OCI-LY3 (cell line): ENCODE measurements at regions not wholly inside any gene's neighbourhood (a gene's known extent, or its start where the extent isn't known, plus 50 kb on each side); places are given as distances from the start of the nearest gene placed in this dataset.

Experiments used
- H2AFZ ChIP-seq: fragments of 200-600, 300-600 bp; shearing (Covaris generic); 2 replicates; pipeline ENCODE4 v1.6.0; 2014; ENCODE audit warnings: antibody characterized with exemption, low read depth, low read length
- H3K27ac ChIP-seq: fragments of 200-600, 300-600 bp; sonication (generic); 2 replicates; pipeline ENCODE4 v1.5.1; 2014; ENCODE audit warnings: mild to moderate bottlenecking, low read length, moderate library complexity, mixed read lengths
- H3K27me3 ChIP-seq: fragments of 200-600, 300-600 bp; sonication (generic); 2 replicates; pipeline ENCODE4 v1.6.1; 2014; ENCODE audit warnings: low read depth, low read length, mixed read lengths
- H3K36me3 ChIP-seq: fragments of 200-600, 300-600 bp; sonication (generic); replicated peaks from 2 replicates; pipeline ENCODE3; 2014; ENCODE audit warnings: low read depth, low read length, mixed read lengths
- H3K4me1 ChIP-seq: fragments of 300-600, 200-600 bp; sonication (generic); 2 replicates; pipeline ENCODE4 v1.6.1; 2014; ENCODE audit warnings: low read length, mixed read lengths
- H3K4me2 ChIP-seq: fragments of 200-600, 300-600 bp; sonication (generic); 2 replicates; pipeline ENCODE4 v1.6.1; 2014; ENCODE audit warnings: low read length, mixed read lengths
- H3K4me3 ChIP-seq: fragments of 300-600, 200-600 bp; sonication (generic); 2 replicates; pipeline ENCODE4 v1.5.1; 2014; ENCODE audit warnings: antibody characterized with exemption, mild to moderate bottlenecking, low read length, moderate library complexity
- H3K79me2 ChIP-seq: fragments of 300-600, 200-600 bp; shearing (Covaris generic); 2 replicates; pipeline ENCODE4 v1.6.1; 2014; ENCODE audit warnings: mild to moderate bottlenecking, low read length, mixed read lengths
- H3K9ac ChIP-seq: fragments of 300-600, 200-600 bp; shearing (Covaris generic); 2 replicates; pipeline ENCODE4 v1.6.0; 2014; ENCODE audit warnings: mild to moderate bottlenecking, low read length, moderate library complexity
- H3K9me3 ChIP-seq: fragments of 200-600, 300-600 bp; shearing (Covaris generic); 2 replicates; pipeline ENCODE4 v1.6.1; 2014; ENCODE audit warnings: low read length, mixed read lengths; ENCODE audit not compliant: insufficient read depth
- H4K20me1 ChIP-seq: fragments of 200-600, 300-600 bp; sonication (generic); 2 replicates; pipeline ENCODE4 v1.6.1; 2016; ENCODE audit warnings: low read length, mixed read lengths; ENCODE audit not compliant: insufficient read depth
- EZH2phosphoT487 ChIP-seq: fragments of 200-600 bp; shearing (Covaris generic); IDR thresholded peaks from 2 replicates; pipeline ENCODE4 v1.6.1; 2018; ENCODE audit warnings: antibody characterized with exemption, mixed run types, low read depth
- TF ChIP-seq, protein P1 (sequence below): fragments of 200-600, 300-600 bp; sonication (generic); IDR thresholded peaks from 2 replicates; pipeline ENCODE4 v1.5.1; 2014; ENCODE audit warnings: antibody characterized with exemption, low read length, low read depth

DNA sequence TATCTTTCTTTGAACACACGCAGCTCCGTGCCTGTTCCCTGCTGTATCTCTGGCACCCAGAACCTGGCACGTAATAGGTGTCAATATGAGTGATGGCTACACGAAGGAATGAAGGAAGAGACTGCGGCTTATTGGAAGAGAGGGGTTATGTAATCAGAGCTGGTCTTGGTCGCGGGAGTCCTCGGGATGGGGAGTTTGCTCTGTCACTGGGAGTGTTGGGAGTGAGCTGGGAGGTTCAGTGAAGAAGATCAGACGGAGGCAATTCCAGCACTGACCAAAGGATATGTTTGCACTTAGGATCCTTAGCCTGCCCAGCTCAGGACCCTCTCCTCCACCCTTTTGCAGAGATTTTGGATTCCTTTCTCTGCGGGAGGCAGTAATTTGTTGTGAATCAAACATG is 709.1 kb downstream of the PTPRU start:
- Histone ChIP-seq H3K4me3 (no peak overlapping the region), H3K27me3 (no peaks in the 10 kb centered on the region), H3K9me3 (no peaks in the 10 kb centered on the region), H3K9ac (no peak overlapping the region), H3K4me2 (no peak overlapping the region), H3K36me3 (no peaks in the 10 kb centered on the region), H3K79me2 (no peaks in the 10 kb centered on the region), H3K4me1 (no peaks in the 10 kb centered on the region), H4K20me1 (no peaks in the 10 kb centered on the region), H3K27ac (no peak overlapping the region), H2AFZ (no peak overlapping the region)
- TF ChIP-seq, protein P1, sequence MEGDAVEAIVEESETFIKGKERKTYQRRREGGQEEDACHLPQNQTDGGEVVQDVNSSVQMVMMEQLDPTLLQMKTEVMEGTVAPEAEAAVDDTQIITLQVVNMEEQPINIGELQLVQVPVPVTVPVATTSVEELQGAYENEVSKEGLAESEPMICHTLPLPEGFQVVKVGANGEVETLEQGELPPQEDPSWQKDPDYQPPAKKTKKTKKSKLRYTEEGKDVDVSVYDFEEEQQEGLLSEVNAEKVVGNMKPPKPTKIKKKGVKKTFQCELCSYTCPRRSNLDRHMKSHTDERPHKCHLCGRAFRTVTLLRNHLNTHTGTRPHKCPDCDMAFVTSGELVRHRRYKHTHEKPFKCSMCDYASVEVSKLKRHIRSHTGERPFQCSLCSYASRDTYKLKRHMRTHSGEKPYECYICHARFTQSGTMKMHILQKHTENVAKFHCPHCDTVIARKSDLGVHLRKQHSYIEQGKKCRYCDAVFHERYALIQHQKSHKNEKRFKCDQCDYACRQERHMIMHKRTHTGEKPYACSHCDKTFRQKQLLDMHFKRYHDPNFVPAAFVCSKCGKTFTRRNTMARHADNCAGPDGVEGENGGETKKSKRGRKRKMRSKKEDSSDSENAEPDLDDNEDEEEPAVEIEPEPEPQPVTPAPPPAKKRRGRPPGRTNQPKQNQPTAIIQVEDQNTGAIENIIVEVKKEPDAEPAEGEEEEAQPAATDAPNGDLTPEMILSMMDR = no peak
- no peak for TF ChIP-seq EZH2phosphoT487

DNA sequence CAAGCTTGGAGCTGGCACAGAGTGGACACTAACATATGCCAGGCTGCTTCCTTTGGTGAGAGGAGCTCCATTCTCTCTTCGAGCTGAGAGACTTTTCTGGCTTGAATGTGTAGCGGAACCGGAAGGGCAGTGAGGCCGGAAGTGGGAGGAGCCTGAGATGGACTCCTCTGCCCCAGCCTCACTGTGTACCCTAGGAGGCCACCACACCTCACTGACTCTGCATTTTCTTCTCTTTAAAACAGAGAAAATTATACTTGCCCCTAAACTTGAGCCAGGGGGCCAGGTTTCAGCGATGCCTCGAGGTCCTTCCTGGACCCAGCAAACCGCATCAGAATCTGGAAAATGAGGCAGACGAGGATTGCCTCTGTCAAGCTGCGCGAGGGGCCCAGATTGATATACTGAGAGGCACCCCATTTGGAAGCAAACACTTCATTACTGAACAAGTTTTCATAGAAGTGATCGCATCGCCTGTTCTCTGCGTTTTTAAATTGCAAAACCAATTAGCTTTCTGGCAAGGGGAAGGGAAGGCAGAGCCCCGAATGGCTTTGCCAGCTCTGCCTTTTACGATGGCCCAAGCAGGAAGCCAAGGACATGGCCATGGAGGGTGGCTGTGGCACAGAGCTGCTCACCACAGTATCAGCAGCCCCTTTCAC is 708.1 kb downstream of the PTPRU start:
- Histone ChIP-seq H4K20me1 (no peaks in the 10 kb centered on the region), H3K27me3 (no peaks in the 10 kb centered on the region), H3K9ac (no peak overlapping the region), H3K27ac (no peak overlapping the region), H3K4me2 (no peak overlapping the region), H3K79me2 (no peaks in the 10 kb centered on the region), H3K4me3 (no peak overlapping the region), H2AFZ (no peak overlapping the region), H3K4me1 (no peaks in the 10 kb centered on the region), H3K36me3 (no peaks in the 10 kb centered on the region), H3K9me3 (no peaks in the 10 kb centered on the region)
- TF ChIP-seq EZH2phosphoT487 = no peak
- TF ChIP-seq, protein P1 = no peak

DNA sequence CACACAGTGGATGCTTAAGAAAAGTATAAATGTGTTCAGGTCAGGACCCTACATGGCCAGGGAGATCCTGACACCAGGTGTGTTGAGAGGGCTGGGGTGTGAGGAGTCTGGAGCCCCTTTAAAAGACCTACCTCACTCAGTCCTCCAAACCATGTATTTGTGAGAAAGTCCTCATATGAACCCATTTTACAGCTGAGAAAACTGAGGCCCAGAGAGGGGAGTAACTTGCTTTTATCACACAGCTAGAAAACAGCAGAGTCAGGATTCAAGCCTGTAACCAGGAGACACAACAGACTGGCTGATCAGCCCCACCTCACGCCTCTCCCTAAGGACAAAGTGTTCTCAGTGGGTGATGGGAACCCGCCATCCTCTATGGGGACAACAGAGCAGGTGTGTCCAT is 706.7 kb downstream of the PTPRU start:
- H3K36me3 ChIP-seq = no peaks in the 10 kb centered on the region
- no peaks in the 10 kb centered on the region for H4K20me1 ChIP-seq
- no peak overlapping the region for H3K4me3 ChIP-seq
- no peak overlapping the region for H3K9ac ChIP-seq
- no peaks in the 10 kb centered on the region for H3K4me1 ChIP-seq
- no peak overlapping the region for H3K27ac ChIP-seq
- H2AFZ ChIP-seq = no peak overlapping the region
- no peaks in the 10 kb centered on the region for H3K9me3 ChIP-seq
- no peak for TF ChIP-seq EZH2phosphoT487
- TF ChIP-seq, protein P1 = no peak
- no peaks in the 10 kb centered on the region for H3K79me2 ChIP-seq
- H3K27me3 ChIP-seq = no peaks in the 10 kb centered on the region
- H3K4me2 ChIP-seq = no peak overlapping the region

DNA sequence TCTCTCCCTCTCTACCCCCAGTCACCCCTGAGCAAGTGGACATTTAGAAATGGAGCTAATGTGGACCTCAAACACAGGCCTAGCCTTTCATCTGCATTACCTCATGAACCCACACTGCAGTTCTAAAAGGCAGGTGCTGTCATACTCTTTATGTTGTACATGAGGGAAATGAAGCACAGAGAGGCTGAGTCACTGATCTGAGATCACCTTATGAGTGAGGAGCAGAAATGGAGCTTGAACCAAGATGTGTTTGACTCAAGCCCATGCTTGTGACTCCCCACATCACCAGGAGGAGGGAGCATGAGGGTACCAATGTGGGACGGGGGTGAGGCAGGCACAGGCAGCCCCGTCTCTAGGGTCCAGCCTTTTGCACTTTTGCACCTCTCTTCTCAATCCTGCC is 702.8 kb downstream of the PTPRU start:
- Histone ChIP-seq H3K4me3 (no peak overlapping the region), H3K4me1 (no peaks in the 10 kb centered on the region), H3K27me3 (no peaks in the 10 kb centered on the region), H4K20me1 (no peaks in the 10 kb centered on the region), H3K27ac (no peak overlapping the region), H3K9me3 (no peaks in the 10 kb centered on the region), H3K79me2 (no peaks in the 10 kb centered on the region), H3K9ac (no peak overlapping the region), H3K36me3 (no peaks in the 10 kb centered on the region), H2AFZ (no peak overlapping the region), H3K4me2 (no peak overlapping the region)
- TF ChIP-seq, protein P1 = no peak
